ENCODE measurements at regions not wholly inside any gene's neighbourhood (a gene's known extent, or its start where the extent isn't known, plus 50 kb on each side); places are given as distances from the start of the nearest gene placed in this dataset.

GRCh38 chr13:85997587-85997986 lies 198.4 kb upstream of the SLITRK6 start:
- TF ChIP-seq CTCF (conservative IDR thresholded peaks at IDR 0.05 in 1 of 2, IDR thresholded peaks at IDR 0.05 in 1 of 2; ENCODE audit: extremely low read depth in 1 of 2, insufficient read depth in 1 of 2, low read depth in 1 of 2, low read length in 2 of 2) (no peak), EZH2 (IDR thresholded peaks at IDR 0.05; ENCODE audit: borderline replicate concordance, low read length) (no peak)
